Body of pancreas (tissue), 4 donors: ENCODE measurements at regions not wholly inside any gene's neighbourhood (a gene's known extent, or its start where the extent isn't known, plus 50 kb on each side); places are given as distances from the start of the nearest gene placed in this dataset.
"Not testable (repeated sequence)": the region's sequence is repeated elsewhere in the genome, so short reads cannot be mapped to it uniquely, and the experiment has no call there.

Experiments
- ATAC-seq: fragments of 150-250 bp; one replicate; pipeline ENCODE4 v1.9.1; 2016
- DNase-seq, 4 donors: peaks; one replicate each; pipeline ENCODE4 v3.0.0-alpha.2; 2019
- H3K27ac ChIP-seq, 4 donors: fragments of 200-600 bp; sonication (generic); 1 replicate in 3 of 4; 2 replicates in 1 of 4; pipeline versions ENCODE4 v1.5.1 to v1.6.1; 2016 to 2019; ENCODE audit warnings: mild to moderate bottlenecking in 1 of 4, mixed read lengths in 1 of 4, moderate library complexity in 1 of 4
- H3K27me3 ChIP-seq, 2 donors: fragments of 200-600 bp; sonication (generic); one replicate each; pipeline ENCODE4 v1.6.0; 2016; ENCODE audit warnings: mild to moderate bottlenecking in 1 of 2
- H3K36me3 ChIP-seq, 2 donors: fragments of 200-600 bp; sonication (generic); replicated peaks in 1 of 2; 2 replicates each; pipeline ENCODE4 v1.5.1; 2016; ENCODE audit warnings: low read depth in 2 of 2; ENCODE audit not compliant: insufficient read depth in 1 of 2
- H3K4me1 ChIP-seq: fragments of 200-600 bp; sonication (generic); one replicate; pipeline ENCODE4 v1.6.0; 2016
- H3K4me3 ChIP-seq, 2 donors: fragments of 200-600 bp; sonication (generic); 1 replicate in 1 of 2; 2 replicates in 1 of 2; pipeline ENCODE4 v1.5.1; 2016 to 2019
- H3K9me3 ChIP-seq, 3 donors: fragments of 200-600 bp; sonication (generic); 1 replicate in 2 of 3; 2 replicates in 1 of 3; pipeline ENCODE4 v1.5.1; 2016
- CTCF ChIP-seq, 7 experiments: fragments of 450-650 bp in 4 of 7; fragments of 200-600 bp in 3 of 7; sonication (generic) in 3 of 7; IDR thresholded peaks; one replicate each; pipeline ENCODE4 v1.5.1; 2016 to 2019; ENCODE audit warnings: antibody characterized with exemption in 7 of 7
- POLR2A ChIP-seq, 3 donors: fragments of 450-650 bp; IDR thresholded peaks; one replicate each; pipeline ENCODE4 v1.6.1; 2016; ENCODE audit warnings: antibody characterized with exemption in 3 of 3, mild to moderate bottlenecking in 2 of 3
- WGBS, 2 donors: methylation state at CpG; one replicate each; pipeline ENCODE4 v1.1.5; 2017; 5-methylcytosine and 5-hydroxymethylcytosine counted together
- intact Hi-C: fragments of 100-400 bp; cut with DNase I; formaldehyde crosslinking; loops from one replicate; pipeline ENCODE4 v1.15.1; 2023

DNA sequence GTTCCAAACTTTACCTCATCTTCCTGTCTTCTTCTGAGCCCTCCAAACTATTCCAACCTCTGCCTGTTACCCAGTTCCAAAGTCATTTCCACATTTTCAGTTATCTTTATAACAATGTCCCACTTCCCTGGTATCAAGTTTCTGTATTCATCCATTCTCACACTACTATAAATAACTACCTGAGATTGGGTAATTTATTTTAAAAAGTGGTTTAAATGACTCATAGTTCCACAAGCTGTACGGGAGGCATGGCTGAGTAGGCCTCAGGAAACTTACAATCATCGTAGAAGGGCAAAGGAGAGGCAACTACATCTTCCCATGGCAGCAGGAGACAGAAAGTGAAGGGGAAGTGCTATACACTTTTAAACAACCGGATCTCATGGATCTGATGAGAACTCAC lies 428.5 kb upstream of the RGS18 start:
- no peaks in the 10 kb centered on the region for H3K4me1 ChIP-seq
- no peak overlapping the region for H3K4me3 ChIP-seq
- no peak for DNase-seq
- H3K36me3 ChIP-seq, result no peaks in the 10 kb centered on the region
- no peak overlapping the region for H3K27ac ChIP-seq
- ATAC-seq, result no peak
- intact Hi-C loops, result no loop called here
- TF ChIP-seq CTCF (IDR thresholded peaks at IDR 0.05), result no peak
- H3K9me3 ChIP-seq, result no peaks in the 10 kb centered on the region
- WGBS, 2 donors, result 71 to 76% methylated on average over 3 of the region's 3 CpGs
- no peaks in the 10 kb centered on the region for H3K27me3 ChIP-seq

DNA sequence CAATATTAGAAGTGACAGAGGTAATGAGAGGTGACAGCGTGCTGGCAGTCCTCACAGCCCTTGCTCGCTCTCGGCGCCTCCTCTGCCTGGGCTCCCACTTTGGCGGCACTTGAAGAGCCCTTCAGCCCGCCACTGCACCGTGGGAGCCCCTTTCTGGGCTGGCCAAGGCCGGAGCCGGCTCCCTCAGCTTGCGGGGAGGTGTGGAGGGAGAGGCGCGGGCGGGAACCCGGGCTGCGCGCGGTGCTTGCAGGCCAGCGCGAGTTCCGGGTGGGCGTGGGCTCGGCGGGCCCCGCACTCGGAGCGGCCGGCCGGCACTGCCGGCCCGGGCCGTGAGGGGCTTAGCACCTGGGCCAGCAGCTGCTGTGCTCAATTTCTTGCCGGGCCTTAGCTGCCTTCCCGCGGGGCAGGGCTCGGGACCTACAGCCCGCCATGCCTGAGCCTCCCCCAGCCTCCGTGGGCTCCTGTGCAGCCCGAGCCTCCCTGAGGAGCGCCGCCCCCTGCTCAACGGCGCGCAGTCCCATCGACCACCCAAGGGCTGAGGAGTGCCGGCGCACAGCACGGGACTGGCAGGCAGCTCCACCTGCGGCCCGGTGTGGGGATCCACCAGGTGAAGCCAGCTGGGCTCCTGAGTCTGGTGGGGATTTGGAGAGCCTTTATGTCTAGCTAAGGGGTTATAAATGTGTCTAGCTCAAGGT lies 426.5 kb upstream of the RGS18 start:
- H3K4me1 ChIP-seq, H3K27me3 ChIP-seq, H3K9me3 ChIP-seq, H3K27ac ChIP-seq, DNase-seq, H3K36me3 ChIP-seq, ATAC-seq, intact Hi-C loops, H3K4me3 ChIP-seq: not testable (repeated sequence)
- 94% methylated on average over 6 to 32 of the region's 49 CpGs for WGBS, 2 donors

DNA sequence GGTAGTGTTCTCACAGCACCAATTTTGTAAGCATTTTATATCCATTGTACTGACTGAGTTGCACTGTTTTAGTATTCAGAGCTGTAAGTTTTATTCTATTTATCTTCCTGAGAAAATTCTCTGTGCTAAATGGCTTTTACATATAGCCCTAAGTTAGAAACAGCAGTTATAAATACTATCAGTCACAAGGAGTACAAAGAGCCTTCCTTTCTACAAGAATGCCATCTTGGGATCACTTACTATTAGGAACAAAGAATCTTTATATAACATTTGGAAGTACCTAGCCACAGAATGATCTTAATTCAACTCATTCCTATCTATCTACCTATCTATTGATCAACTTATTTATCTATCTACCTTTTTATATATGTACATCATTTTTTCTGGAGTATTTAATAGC lies 423.9 kb upstream of the RGS18 start:
- Histone ChIP-seq H3K27me3 (no peaks in the 10 kb centered on the region), H3K4me1 (no peaks in the 10 kb centered on the region), H3K9me3 (no peaks in the 10 kb centered on the region), H3K4me3 (no peak overlapping the region), H3K27ac (no peak overlapping the region), H3K36me3 (no peaks in the 10 kb centered on the region)
- TF ChIP-seq POLR2A (IDR thresholded peaks at IDR 0.05), result no peak
- no peak for TF ChIP-seq CTCF (IDR thresholded peaks at IDR 0.05)
- no peak for DNase-seq
- intact Hi-C loops, result no loop called here
- ATAC-seq, result no peak

- 57 to 64% methylated on average over 2 of the region's 2 CpGs for WGBS, 2 donors
- no peaks in the 10 kb centered on the region for H3K4me1 ChIP-seq
- H3K4me3 ChIP-seq, result no peak overlapping the region
- DNase-seq, result no peak
- TF ChIP-seq POLR2A (IDR thresholded peaks at IDR 0.05) (no peak), CTCF (IDR thresholded peaks at IDR 0.05) (no peak)
- H3K9me3 ChIP-seq, result no peaks in the 10 kb centered on the region
- no peak for ATAC-seq
- H3K27ac ChIP-seq, result no peak overlapping the region
- no peaks in the 10 kb centered on the region for H3K27me3 ChIP-seq
- no peaks in the 10 kb centered on the region for H3K36me3 ChIP-seq
- intact Hi-C loops, result no loop called here
These were observed 418.7 kb upstream of the RGS18 start for GRCh38 chr1:191739544-191739943.

- Histone ChIP-seq H3K9me3 (no peaks in the 10 kb centered on the region), H3K36me3 (no peaks in the 10 kb centered on the region), H3K27ac (no peak overlapping the region), H3K4me1 (no peaks in the 10 kb centered on the region), H3K27me3 (no peaks in the 10 kb centered on the region), H3K4me3 (no peak overlapping the region)
- DNase-seq (no peak), ATAC-seq (no peak)
- intact Hi-C loops, result no loop called here
- 87 to 93% methylated on average over 4 of the region's 4 CpGs for WGBS, 2 donors
- TF ChIP-seq POLR2A (IDR thresholded peaks at IDR 0.05) (no peak), CTCF (IDR thresholded peaks at IDR 0.05) (no peak)
These were observed 405.9 kb upstream of the RGS18 start for GRCh38 chr1:191752342-191752741.
